GM18907 (cell line): ENCODE measurements at regions not wholly inside any gene's neighbourhood (a gene's known extent, or its start where the extent isn't known, plus 50 kb on each side); places are given as distances from the start of the nearest gene placed in this dataset.
A peak's percentile ranks its signal among the peaks of the same experiment; 100 is the strongest.
"Not testable (repeated sequence)": the region's sequence is repeated elsewhere in the genome, so short reads cannot be mapped to it uniquely, and the experiment has no call there.

Source experiments
- ATAC-seq: cut with Tn5 transposase; IDR thresholded peaks from one replicate; pipeline ENCODE4 v1.9.1; 2021; ENCODE audit warnings: mild to moderate bottlenecking, moderate library complexity; ENCODE audit not compliant: unreplicated experiment

DNA sequence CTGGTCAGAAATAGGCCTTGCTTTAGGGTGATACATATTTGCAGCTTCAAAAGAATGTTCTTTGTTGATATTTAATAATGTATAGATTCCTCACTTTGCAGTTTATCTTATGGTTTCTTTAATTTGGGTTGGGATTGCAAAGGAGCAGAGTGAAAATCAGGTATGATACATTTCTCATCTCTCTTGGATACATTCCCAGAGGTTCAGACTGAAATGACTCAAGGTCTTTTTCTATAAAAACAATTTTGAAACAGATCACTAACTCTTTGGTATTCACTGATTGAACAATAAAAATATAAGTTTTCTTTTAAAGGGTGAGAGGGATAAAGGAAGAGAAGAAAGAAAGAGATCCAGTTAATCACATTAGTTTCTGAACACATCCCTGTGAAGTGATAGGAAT lies 606.5 kb upstream of the CAMK1G start:
- no peak for ATAC-seq

DNA sequence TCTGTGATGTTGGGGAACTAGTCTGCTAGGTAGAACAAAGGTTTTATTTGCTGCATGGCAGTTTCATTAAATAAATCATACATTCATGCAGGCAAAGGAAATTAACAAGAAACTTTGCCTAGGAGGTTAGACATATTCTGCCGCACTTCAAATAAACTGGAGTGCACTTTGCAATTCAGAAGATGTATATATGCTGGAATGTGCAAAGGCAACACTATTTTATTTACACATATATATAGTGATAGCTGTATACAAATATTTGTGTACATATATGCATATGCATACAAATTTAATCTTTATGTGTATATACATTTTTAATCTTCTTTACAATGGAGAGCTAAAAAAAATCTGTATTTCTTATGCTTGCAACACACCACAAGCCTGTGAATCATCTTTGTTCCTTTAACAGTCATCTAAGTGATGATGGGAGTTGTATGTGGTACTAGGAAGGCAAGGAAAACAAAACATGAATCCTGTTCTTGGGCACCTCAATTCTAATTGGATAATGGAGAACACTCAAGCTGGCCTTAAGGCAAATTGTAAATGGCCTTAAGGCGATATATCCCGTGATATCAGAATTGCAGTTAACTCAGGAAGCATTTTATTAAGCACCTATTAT lies 605.8 kb upstream of the CAMK1G start:
- ATAC-seq = no peak

- no peak for ATAC-seq
These were observed 603.7 kb upstream of the CAMK1G start for GRCh38 chr1:208979776-208980175.

DNA sequence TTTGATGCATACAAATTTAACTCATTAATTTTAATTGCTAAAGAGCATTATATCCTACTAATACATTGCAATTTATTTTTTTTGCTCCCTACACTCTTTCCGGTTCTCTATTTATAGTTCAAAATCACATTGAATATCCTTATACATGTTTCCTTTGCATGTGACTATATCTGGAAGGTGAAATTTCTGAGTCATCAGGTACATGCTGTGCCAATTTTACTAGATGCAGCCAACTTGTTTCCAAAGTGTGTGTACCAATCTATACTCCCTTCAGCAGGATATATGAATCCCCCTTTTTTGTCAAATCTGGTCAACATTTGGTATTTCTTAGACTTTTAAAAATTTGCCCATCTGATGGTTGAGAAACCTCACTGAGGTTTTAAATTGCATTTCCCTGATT lies 602.9 kb upstream of the CAMK1G start:
- ATAC-seq = no peak

DNA sequence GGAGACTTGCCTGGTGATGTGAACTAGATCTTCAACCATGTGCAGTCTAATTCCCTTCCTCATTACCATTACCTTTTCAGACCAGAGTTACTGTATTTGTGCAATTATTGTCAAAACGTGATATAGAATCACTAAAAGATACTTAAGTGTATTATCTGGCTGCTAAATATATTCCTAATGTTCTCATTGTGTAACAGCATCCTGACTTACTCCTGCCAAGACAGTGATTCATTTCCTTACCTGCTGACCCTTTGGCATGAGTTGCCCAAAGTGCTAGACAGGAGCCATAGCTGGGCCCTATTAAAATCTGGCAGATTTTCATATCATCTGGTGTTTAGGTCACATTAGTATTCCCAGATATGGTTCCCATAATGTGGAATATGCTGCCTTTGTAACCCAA lies 598.3 kb upstream of the CAMK1G start:
- ATAC-seq = no peak

DNA sequence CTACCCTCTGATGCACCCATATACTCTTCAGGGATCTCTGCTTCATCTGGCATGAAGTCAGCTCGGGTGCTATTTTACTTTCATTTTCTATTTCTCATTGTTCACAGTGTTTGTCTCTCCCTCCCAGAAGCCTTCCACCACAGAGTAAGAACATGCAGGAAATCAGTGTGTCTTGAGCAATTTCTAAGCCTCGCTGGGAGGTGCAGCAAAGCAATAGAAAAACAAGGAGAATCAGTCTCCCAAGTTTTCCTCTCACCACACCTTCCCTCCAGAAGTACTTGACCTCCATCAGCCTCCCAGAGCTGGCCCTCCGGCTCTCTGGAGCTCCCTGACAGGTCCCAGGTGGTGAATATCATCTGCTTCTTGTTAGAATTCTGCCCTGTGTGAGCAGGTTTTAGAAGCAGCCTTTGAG lies 594.7 kb upstream of the CAMK1G start:
- ATAC-seq = peak; percentile 100

- no peak for ATAC-seq
These were observed 593.1 kb upstream of the CAMK1G start for GRCh38 chr1:208990456-208990855.

DNA sequence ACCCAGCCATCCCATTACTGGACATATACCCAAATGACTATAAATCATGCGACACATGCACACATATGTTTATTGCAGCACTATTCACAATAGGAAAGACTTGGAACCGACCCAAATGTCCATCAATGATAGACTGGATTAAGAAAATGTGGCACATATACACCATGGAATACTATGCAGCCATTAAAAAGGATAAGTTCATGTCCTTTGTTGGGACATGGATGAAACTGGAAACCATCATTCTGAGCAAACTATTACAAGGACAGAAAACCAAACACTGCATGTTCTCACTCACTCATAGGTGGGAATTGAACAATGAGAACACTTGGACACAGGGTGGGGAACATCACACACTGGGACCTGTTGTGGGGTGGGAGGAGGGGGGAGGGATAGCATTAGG lies 586.5 kb upstream of the CAMK1G start:
- ATAC-seq = not testable (repeated sequence)

DNA sequence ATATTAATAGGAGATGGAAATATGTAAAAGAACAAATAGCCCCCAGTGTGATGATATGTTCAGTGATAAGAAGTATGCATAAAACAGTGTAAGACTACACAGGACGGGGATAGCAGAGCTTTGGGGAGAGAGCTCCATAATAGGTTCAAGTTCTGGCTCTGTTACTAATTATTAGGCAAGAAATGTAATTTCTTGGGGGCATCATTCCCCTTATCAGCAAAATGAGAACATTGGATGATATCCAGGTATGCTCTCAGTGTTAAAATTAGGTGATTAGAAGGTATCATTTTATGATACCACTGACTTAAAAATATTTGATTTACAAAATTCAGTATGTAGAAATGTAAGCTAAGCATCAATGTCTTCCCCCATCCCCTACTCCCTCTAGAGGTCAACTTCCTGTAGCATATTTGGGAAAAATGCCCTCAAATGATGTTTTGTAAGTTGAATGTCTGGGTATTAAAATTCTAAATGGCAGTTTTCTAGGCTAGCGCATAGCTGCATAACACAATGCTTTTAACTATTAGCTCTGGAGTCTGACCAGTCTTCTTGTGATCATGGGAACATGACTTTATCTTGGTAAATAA lies 585.7 kb upstream of the CAMK1G start:
- ATAC-seq = no peak

DNA sequence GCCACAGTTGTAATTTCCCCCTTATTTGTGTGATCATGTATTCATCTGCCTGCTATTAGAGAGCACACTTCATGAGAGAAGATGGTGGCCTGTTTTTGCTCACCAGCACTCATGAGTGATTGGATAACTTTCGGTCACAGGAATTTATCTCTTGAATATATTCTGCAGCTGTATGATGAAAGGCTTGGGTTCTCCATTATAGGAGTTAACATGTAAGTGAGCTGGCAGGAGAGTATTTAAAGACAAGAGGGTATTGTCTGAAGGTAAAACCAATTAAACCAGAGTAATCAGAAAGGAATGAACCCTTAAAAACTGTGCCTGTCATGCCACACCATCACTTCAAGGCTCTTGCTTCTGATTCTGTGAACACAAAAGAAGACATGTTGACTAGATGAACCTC lies 574.9 kb upstream of the CAMK1G start:
- ATAC-seq = no peak

GRCh38 chr1:209010475-209011230 lies 572.9 kb upstream of the CAMK1G start:
- no peak for ATAC-seq

DNA sequence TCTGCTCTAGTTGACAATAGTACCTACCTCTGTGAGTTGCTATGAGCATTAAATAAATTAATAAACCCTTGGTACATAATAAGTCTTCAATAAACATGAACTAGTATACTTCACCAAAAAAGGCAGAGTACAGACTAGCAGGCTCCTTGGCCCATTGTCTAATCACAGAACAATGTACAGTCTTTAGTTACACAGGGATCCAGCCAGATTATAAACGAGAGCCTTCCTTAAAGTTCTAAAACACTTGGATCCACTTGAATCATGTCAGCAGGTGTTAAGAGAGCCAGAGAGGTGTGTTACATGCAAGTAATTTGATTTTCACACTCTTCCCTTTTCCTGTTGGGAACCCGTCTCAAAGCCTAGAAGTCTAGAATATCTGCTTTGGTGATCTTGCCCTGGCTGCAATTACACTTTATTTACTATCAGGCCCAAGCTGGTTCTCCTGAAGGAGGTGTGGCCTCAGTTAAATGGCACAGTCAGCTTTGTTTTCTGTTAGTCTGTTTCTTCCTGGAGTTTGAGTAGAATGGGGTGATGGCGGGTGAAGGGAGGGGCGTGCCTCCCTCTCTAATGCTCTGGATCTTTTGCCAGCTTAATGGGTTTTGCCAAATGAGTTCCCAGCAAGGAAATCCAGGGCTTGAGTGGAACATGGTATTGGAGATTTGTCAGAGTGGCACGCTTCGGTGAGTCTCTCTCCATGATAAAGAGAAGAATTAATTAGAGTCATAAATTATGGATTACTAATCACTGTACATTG lies 570.9 kb upstream of the CAMK1G start:
- no peak for ATAC-seq

GRCh38 chr1:209015092-209015491 lies 568.4 kb upstream of the CAMK1G start:
- no peak for ATAC-seq

DNA sequence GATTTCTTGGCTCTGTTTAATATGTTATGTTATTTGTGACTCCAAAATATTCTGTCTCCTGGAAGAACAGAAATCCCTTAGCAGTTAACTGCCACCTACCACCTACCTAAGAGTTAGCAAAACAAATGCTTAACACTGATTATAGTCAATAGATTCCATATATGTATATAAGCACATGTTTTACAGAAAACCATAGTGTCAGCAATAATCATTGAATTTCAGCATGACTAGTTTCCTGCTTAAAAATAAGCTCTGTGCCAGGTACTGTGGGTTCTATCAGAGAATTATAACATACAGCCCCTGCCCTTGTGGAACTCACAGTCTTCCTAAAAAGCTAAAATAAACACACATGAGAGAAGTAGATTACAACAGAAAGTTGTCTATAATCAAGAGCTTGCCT lies 561.9 kb upstream of the CAMK1G start:
- ATAC-seq = no peak

DNA sequence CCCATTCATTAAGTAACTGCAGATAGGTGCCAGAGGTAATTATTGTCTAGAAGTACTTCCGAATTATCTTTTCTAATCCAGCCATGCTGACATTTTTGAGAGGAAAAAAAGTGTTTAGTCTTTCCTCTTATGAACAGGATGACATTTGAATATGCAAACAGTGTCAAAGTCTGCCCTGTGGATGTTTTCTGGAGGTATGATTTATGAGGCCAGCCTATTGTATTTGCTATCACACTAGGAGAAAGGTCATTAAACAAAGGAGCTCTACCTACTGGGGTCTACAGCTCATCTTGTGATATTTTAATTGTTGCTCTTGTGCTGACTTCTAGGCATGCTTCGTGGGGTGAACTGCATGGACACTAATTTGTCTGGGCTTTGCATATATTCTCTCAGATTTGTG lies 559.7 kb upstream of the CAMK1G start:
- ATAC-seq = no peak

DNA sequence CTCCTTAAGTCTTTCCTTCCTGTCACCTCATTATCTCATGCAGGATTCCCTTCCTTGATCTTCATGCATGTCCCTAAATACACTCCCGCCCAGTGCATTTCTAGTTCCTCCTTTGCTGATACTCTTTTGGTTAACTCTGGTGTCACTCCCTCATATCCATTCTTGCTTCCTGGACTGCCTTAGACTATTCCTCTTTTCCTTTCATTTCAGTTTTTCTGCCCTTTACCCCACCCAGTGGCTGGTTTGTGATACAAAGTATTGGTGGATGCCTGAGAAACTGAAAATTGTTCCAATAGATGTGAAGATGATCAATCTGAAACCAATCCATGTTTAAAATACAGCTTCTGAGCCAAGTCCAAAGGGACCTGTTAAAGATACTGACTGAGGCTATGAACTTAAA lies 553.8 kb upstream of the CAMK1G start:
- ATAC-seq = no peak

GRCh38 chr1:209030454-209031167 lies 552.9 kb upstream of the CAMK1G start:
- no peak for ATAC-seq

DNA sequence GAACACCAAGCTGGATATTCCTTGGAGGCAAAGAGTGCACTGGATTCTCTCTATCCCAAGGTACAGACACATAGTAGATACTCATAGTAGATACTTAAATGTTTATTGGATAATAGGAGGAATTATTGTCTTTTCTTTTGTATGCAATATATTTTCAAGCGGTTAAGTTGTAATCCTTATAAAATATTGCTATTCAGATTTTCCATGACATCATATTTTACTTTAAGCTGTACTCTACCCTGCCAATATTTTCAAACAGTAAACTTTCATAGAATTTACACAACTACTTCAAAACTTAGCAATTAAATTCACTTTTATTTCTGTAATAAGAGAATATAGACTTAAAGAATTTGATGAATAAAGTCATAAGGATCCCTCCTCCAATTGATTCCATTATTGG lies 546.5 kb upstream of the CAMK1G start:
- no peak for ATAC-seq

- ATAC-seq = no peak
These were observed 545.2 kb upstream of the CAMK1G start for GRCh38 chr1:209038316-209038715.

- ATAC-seq = no peak
These were observed 544.8 kb upstream of the CAMK1G start for GRCh38 chr1:209038735-209039134.

- no peak for ATAC-seq
These were observed 543.2 kb upstream of the CAMK1G start for GRCh38 chr1:209040351-209040750.
